Prostate gland (tissue), 2 donors: ENCODE measurements at regions not wholly inside any gene's neighbourhood (a gene's known extent, or its start where the extent isn't known, plus 50 kb on each side); places are given as distances from the start of the nearest gene placed in this dataset.

Experiments used
- DNase-seq: peaks from one replicate; pipeline ENCODE4 v3.0.0-alpha.2; 2019; ENCODE audit warnings: low spot score
- H3K27ac ChIP-seq, 2 donors: fragments of 200-600 bp; sonication (generic); 2 replicates each; pipeline ENCODE4 v1.5.1; 2017 to 2019
- H3K27me3 ChIP-seq: fragments of 200-600 bp; sonication (generic); replicated peaks from 2 replicates; pipeline ENCODE4 v1.5.1; 2019; ENCODE audit not compliant: insufficient read depth
- H3K36me3 ChIP-seq, 2 donors: fragments of 200-600 bp; sonication (generic); 1 replicate in 1 of 2; 2 replicates in 1 of 2; pipeline versions ENCODE4 v1.5.1 to v1.8.1; 2017 to 2019
- H3K4me1 ChIP-seq: fragments of 200-600 bp; sonication (generic); replicated peaks from 2 replicates; pipeline ENCODE4 v1.5.1; 2019
- H3K4me3 ChIP-seq, 2 donors: fragments of 200-600 bp; sonication (generic); 2 replicates each; pipeline ENCODE4 v1.5.1; 2017 to 2019
- H3K9me3 ChIP-seq: fragments of 200-600 bp; sonication (generic); 2 replicates; pipeline ENCODE4 v1.5.1; 2017
- POLR2A ChIP-seq: fragments of 450-650 bp; IDR thresholded peaks from one replicate; pipeline ENCODE4 v1.6.1; 2016; ENCODE audit warnings: antibody characterized with exemption, mild to moderate bottlenecking
- POLR2AphosphoS5 ChIP-seq: sonication (generic); formaldehyde crosslinking; IDR thresholded peaks from one replicate; pipeline ENCODE4 v1.6.1; 2017; ENCODE audit warnings: antibody characterized with exemption
- WGBS: methylation state at CpG from one replicate; pipeline ENCODE4 v1.1.5; 2018; 5-methylcytosine and 5-hydroxymethylcytosine counted together
- intact Hi-C: fragments of 100-400 bp; cut with DNase I; formaldehyde crosslinking; loops from one replicate; pipeline ENCODE4 v1.14.2; 2022
- TF ChIP-seq, protein P1 (sequence below), 4 experiments: fragments of 200-600 bp in 2 of 4; fragments of 450-650 bp in 2 of 4; sonication (generic) in 2 of 4; IDR thresholded peaks; 1 replicate in 3 of 4; 2 replicates in 1 of 4; pipeline ENCODE4 v1.5.1; 2016 to 2019; ENCODE audit warnings: antibody characterized with exemption in 4 of 4, mild to moderate bottlenecking in 2 of 4, moderate library complexity in 2 of 4

DNA sequence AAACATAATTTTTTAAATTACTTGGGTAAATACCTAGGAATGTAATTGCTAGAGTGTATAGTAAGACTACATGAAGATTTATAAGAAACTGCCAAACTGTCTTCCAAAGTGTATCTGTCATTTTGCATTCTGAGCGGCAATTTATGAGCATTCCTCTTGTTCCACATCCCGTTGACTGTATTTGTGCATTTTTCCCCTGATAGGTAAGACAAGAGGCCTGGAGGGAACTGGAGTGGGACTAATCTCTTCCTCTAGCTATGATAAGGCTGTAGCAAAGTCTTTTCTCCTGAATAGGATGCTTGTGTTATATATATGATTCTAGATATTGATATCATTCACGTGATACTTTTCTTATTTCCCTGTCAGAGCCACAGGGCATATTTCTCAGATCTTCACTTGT lies 1557.5 kb downstream of the GRIK2 start:
- intact Hi-C loops = no loop called here
- no peak for DNase-seq
- H3K4me1 ChIP-seq = no peaks in the 10 kb centered on the region
- no peaks in the 10 kb centered on the region for H3K9me3 ChIP-seq
- 29% methylated on average over 3 of the region's 3 CpGs for WGBS
- no peak overlapping the region for H3K27ac ChIP-seq
- no peak overlapping the region for H3K4me3 ChIP-seq
- TF ChIP-seq POLR2A = no peak
- no peak for TF ChIP-seq POLR2AphosphoS5
- TF ChIP-seq, protein P1, sequence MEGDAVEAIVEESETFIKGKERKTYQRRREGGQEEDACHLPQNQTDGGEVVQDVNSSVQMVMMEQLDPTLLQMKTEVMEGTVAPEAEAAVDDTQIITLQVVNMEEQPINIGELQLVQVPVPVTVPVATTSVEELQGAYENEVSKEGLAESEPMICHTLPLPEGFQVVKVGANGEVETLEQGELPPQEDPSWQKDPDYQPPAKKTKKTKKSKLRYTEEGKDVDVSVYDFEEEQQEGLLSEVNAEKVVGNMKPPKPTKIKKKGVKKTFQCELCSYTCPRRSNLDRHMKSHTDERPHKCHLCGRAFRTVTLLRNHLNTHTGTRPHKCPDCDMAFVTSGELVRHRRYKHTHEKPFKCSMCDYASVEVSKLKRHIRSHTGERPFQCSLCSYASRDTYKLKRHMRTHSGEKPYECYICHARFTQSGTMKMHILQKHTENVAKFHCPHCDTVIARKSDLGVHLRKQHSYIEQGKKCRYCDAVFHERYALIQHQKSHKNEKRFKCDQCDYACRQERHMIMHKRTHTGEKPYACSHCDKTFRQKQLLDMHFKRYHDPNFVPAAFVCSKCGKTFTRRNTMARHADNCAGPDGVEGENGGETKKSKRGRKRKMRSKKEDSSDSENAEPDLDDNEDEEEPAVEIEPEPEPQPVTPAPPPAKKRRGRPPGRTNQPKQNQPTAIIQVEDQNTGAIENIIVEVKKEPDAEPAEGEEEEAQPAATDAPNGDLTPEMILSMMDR (IDR thresholded peaks at IDR 0.05) = no peak
- no peaks in the 10 kb centered on the region for H3K27me3 ChIP-seq
- H3K36me3 ChIP-seq = no peaks in the 10 kb centered on the region

DNA sequence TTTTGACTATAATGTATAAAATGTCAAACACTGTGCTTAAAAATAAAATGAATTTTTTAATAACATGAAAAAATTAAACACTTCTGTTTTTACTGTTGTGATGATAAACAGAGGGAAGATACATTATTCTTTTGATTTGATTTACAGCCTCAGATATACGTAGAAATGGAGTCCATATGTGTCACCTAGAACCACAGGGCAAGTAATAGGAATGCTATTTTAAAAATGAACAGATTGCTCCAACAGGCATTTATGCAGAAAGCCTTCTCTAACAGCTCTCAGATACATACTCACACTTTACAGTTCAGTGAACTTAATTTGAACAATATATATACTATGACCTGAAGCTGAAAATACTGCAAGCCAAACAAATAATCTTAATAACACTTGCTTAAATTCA lies 1551.0 kb downstream of the GRIK2 start:
- Histone ChIP-seq H3K9me3 (no peaks in the 10 kb centered on the region), H3K36me3 (no peaks in the 10 kb centered on the region), H3K4me1 (no peaks in the 10 kb centered on the region), H3K27ac (no peak overlapping the region), H3K27me3 (no peaks in the 10 kb centered on the region), H3K4me3 (no peak overlapping the region)
- intact Hi-C loops = no loop called here
- TF ChIP-seq POLR2A (no peak), POLR2AphosphoS5 (no peak)
- TF ChIP-seq, protein P1 (IDR thresholded peaks at IDR 0.05) = no peak
- 56% methylated on average over 1 of the region's 1 CpG for WGBS
- DNase-seq = no peak

DNA sequence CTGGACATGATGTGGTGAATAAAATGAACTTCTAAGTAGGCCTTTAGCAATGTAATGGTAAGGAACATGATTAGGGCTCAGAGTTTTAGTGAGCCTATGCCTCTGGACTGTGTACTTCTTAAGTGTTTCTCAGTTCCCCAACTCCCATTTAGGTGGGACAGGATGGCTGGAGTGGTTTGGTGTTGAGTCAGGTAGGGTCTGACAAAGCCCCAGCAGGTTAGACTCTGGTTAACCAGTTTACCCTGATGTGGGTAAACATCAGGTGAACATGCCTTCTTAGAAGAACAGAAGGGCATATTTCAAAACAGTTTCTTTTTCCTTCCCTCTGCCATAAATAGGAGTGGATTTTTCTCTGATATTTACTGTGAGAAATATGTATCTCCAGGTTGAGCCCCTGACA lies 1548.7 kb downstream of the GRIK2 start:
- Histone ChIP-seq H3K9me3 (no peaks in the 10 kb centered on the region), H3K27me3 (no peaks in the 10 kb centered on the region), H3K27ac (no peak overlapping the region), H3K36me3 (no peaks in the 10 kb centered on the region), H3K4me1 (no peaks in the 10 kb centered on the region), H3K4me3 (no peak overlapping the region)
- intact Hi-C loops = no loop called here
- no peak for DNase-seq
- TF ChIP-seq, protein P1 (IDR thresholded peaks at IDR 0.05) = no peak
- TF ChIP-seq POLR2A = no peak
- no peak for TF ChIP-seq POLR2AphosphoS5

DNA sequence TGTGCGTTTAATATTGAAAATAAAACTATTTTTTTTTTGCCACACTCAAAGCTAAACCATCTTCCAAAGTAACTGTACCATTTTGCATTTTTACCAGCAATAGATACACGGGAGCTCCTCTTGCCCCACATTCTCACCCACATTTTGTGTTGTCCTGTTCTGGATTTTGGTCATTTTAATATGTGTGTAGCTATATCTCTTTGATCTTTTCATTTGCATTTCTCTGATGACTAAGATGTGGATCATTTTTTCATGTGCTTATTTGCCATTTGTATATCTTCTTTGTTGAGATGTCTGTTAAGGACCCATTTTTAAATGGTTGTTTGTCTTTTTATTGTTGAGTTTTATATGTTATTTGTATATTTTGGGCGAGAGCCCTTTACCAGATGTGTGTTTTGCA lies 1543.5 kb downstream of the GRIK2 start:
- no peaks in the 10 kb centered on the region for H3K36me3 ChIP-seq
- intact Hi-C loops = no loop called here
- WGBS = 21% methylated on average over 3 of the region's 3 CpGs
- no peak overlapping the region for H3K4me3 ChIP-seq
- no peak overlapping the region for H3K27ac ChIP-seq
- no peaks in the 10 kb centered on the region for H3K4me1 ChIP-seq
- TF ChIP-seq POLR2A (no peak), POLR2AphosphoS5 (no peak)
- TF ChIP-seq, protein P1 (IDR thresholded peaks at IDR 0.05) = no peak
- no peaks in the 10 kb centered on the region for H3K27me3 ChIP-seq
- DNase-seq = no peak
- H3K9me3 ChIP-seq = no peaks in the 10 kb centered on the region

DNA sequence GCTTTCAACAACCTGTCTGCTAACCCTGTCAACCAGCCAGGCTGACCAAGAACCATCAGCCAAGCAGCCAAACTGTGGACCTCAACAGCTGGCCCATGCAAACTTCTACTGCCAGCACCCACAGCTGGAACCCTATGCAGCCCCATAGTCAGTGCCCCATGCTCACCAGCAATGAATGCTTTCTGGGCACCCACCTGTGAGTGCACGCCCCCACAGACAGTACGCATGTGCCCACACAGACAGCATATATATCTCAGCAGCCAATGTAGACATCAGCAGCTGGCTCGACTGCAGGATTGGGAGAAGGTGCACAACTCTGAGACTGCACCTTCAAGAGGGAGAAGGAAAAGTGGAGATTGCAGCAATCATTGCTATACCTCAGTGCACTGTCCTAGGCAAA lies 1534.6 kb downstream of the GRIK2 start:
- no peaks in the 10 kb centered on the region for H3K36me3 ChIP-seq
- no peaks in the 10 kb centered on the region for H3K9me3 ChIP-seq
- intact Hi-C loops = no loop called here
- H3K27ac ChIP-seq = no peak overlapping the region
- 96% methylated on average over 3 of the region's 3 CpGs for WGBS
- no peaks in the 10 kb centered on the region for H3K27me3 ChIP-seq
- H3K4me1 ChIP-seq = no peaks in the 10 kb centered on the region
- TF ChIP-seq POLR2AphosphoS5 (no peak), POLR2A (no peak)
- TF ChIP-seq, protein P1 (IDR thresholded peaks at IDR 0.05) = no peak
- no peak overlapping the region for H3K4me3 ChIP-seq
- no peak for DNase-seq
